Renal pelvis (tissue), 1 donor: ENCODE measurements at regions not wholly inside any gene's neighbourhood (a gene's known extent, or its start where the extent isn't known, plus 50 kb on each side); places are given as distances from the start of the nearest gene placed in this dataset.

Experiments used
- DNase-seq: peaks from one replicate; pipeline ENCODE4 v3.0.0-alpha.2; 2013

GRCh38 chr5:98454407-98454806, 319.1 kb upstream of the RGMB start:
- no peak for DNase-seq

GRCh38 chr5:98454904-98455303, 318.6 kb upstream of the RGMB start:
- DNase-seq = no peak

- DNase-seq = no peak
Measured at GRCh38 chr5:98455665-98456064, 317.8 kb upstream of the RGMB start.

- no peak for DNase-seq
Measured at GRCh38 chr5:98458004-98458403, 315.5 kb upstream of the RGMB start.

GRCh38 chr5:98458726-98459125, 314.7 kb upstream of the RGMB start:
- DNase-seq = no peak

- DNase-seq = no peak
Measured at GRCh38 chr5:98460536-98460935, 312.9 kb upstream of the RGMB start.

DNA sequence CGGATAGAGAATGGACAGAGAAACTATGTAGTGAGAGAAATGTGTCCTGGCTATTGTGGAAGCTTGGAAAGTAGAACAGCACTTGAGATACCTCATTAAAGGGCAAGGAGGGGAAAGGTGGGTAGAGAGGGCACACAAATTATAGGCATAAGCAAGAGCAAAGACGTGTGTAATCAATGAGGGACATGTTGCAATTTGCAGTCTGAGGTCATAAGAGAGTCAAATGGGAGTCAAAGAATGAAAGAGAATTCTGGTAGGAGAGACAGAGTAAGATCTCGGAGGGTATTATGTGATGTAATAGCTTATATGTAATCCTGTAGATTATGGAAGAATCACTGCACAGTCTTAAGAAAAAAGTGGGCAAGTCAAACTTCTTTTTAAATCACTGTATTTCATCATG, 312.0 kb upstream of the RGMB start:
- no peak for DNase-seq

GRCh38 chr5:98463222-98463621, 310.2 kb upstream of the RGMB start:
- no peak for DNase-seq

DNA sequence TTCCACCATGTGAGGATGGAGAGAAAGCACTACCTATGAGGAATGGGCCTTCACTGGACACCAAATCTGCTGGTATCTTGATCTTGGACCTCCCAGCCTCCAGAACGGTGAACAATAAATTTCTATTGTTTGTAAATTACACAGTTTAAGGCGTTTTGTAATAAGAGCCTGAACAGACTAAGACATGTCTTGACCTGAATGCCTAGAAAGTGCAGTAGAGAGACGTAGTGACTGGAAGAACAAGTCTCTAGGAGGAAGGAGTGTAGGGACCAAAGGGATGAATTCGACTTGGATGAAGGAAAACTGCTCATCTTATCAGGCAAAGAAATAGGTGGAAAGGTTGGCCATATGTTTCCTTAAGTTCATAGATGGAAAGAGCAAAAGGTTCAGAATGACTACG, 309.8 kb upstream of the RGMB start:
- DNase-seq = no peak

DNA sequence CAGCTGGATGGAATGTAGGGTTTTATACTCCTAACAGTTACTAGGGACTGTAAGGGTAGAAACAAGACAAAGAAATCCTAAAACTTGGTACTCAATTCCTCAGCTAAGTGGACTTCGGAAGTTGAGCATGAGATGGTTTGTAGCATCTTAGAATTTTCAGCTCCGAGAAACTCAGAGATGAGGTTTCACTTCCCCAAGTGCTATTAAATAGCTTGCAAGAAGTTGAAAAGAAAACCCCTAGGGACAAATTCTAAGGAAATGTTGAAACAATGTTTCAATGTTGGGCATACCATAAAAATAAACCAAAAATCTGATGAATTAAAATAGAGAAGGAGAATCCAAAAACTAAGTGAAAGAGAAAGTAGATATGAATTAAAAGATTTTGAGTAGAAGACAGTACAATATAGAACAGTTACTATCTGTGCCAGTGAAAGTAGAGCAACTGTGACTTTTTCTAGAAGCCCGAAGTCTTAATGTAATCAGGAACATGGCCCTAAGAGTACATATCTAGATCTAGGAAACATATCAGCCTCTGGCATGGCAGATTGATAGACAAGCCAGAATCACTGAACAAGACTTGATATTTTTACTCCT, 308.6 kb upstream of the RGMB start:
- DNase-seq = no peak

DNA sequence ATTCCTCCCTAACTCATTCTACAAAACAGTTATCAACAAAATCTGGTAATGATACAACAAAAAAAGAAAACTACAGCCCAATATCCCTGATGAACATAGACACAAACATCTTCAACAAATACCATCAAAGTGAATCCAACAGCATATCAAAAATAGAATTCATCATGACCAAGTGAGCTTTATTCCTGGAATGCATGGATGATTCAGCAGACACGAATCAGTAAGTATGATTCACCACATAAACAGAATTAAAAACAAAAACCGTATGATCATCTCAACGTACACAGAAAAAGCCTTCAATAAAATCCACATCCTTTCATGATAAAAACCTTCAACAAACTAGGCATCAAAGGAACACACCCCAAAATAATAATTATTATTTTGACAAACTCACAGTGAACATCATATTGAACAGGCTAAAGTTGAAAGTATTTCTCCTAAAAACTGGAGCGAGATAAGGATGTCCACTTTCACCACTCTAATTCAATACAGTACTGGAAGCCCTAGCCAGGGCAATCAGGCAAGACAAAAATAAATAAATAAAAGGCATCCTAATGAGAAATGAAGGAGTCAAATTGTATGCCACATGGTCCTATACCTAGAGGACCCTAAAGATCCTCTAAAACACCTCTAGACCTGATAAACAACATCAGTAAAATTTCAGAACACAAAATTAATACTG, 305.1 kb upstream of the RGMB start:
- no peak for DNase-seq

DNA sequence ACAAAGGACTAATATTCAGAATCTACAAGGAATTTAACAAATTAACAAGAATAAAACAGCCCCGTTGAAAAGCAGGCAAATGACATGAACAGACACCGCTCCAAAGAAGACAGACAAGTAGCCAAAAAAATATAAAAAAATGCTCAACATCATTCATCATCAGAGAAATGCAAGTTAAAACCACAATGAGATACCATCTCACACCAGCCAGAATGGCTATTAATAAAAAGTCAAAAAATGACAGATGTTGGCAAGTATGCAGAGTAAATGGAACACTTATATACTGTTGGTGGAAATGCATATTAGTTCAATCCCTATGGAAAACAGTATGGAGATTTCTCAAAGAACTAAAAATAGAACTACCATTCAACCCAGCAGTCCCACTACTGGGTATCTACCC, 302.7 kb upstream of the RGMB start:
- no peak for DNase-seq

DNA sequence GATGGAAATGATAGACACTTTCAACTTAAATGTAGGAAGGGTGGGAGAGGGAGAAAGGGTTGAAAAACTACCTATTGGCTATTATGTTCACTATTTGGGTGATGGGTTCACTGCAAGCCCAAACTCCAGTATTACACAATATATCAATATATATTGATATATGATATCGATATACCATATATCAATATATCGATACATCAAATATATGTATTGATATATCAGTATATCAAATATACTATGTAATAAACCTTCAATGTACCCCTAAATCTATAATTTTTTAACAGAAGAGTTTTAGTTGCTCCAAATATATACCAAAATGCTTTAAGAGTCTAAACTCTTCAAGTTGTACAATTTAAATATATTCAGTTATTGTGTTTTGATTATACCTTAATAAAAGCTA, 302.0 kb upstream of the RGMB start:
- DNase-seq = no peak

GRCh38 chr5:98474216-98474615, 299.2 kb upstream of the RGMB start:
- DNase-seq = no peak

DNA sequence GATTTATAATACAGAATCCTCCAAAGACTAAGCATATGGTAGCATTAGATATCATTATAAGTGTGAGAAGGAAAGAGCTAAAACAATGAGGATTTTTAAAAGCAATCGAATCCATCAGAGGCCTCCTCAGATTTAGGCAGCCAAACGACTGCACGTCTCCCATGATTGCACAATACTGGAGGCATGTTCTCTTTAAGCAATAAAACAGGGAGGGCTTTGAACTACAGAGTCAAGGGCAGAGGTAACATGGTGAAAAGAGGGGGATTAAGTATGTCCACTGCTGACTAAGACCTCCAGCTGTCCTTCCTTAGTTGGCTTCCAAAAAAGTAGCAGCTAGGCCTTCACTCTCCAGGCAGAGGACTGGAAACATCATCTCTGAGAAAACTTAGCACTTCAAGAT, 298.7 kb upstream of the RGMB start:
- no peak for DNase-seq

GRCh38 chr5:98482321-98483300, 290.9 kb upstream of the RGMB start:
- no peak for DNase-seq

- DNase-seq = no peak
Measured at GRCh38 chr5:98483301-98483685, 290.2 kb upstream of the RGMB start.

- DNase-seq = no peak
Measured at GRCh38 chr5:98489021-98489420, 284.4 kb upstream of the RGMB start.

GRCh38 chr5:98490348-98490747, 283.1 kb upstream of the RGMB start:
- no peak for DNase-seq

DNA sequence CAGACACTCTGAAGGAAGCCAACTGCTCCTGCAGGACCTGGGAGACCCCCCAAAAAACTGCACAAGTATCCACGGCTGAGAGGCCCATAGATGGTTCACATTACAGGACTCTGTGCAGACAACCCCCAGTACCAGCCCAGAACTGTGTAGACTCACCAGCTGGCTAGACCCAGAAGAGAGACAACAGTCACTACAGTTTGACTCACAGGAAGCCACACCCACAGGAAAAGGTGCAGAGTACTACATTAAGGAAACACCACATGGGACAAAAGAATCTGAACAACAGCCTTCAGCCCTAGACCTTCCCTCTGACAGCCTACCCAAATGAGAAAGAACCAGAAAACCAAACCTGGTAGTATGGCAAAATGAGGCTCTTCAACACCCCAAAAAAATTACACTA, 281.2 kb upstream of the RGMB start:
- no peak for DNase-seq

DNA sequence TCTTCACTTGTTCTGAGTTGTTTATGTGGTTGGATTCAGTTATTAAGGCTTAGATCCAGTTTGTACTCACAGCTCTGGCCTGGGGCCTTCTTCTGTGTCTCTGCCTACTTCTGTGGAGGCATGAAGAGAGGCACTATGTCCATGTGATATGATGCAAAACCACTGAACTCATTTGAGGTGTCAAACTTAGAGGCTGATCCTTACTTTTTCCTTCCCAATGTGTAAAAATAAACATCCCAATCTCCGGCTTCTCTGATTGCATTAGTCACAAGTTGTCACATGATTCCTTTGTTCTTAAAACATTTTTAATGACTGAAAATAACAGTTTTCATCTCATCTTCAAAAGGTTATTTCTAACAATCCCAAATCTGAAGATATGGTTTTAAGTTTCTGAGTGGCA, 276.0 kb upstream of the RGMB start:
- no peak for DNase-seq

GRCh38 chr5:98498028-98498427, 275.4 kb upstream of the RGMB start:
- DNase-seq = no peak

DNA sequence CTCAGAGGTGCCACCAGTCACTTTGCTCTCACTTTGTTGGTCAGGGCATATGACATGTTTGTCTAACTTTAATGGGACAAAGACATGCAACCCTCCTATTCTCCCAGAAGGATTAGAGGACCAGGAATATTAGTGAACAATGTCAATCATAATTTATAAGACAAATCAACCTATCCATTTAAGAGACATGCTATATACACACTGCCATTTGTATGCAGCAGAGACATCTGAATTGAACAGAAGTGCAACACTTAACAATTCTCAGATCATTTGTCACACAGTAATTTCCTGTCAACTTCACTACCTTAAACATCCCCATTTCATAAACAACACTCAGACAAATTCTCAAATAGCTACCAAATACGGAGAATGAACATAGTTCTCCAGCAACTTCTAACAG, 273.6 kb upstream of the RGMB start:
- DNase-seq = no peak
